HL-60 (cell line): ENCODE measurements at regions not wholly inside any gene's neighbourhood (a gene's known extent, or its start where the extent isn't known, plus 50 kb on each side); places are given as distances from the start of the nearest gene placed in this dataset.

ENCODE experiments used
- DNase-seq, 2 experiments: peaks; one replicate each; pipeline ENCODE4 v3.0.0-alpha.2; 2010 to 2020; ENCODE audit warnings: low read depth in 1 of 2, low spot score in 1 of 2
- H3K27ac ChIP-seq: fragments of 250-450 bp; sonication (Bioruptor Pico); replicated peaks from 2 replicates; pipeline ENCODE4 v1.5.1; 2020; ENCODE audit warnings: mild to moderate bottlenecking, moderate library complexity
- H3K27me3 ChIP-seq: fragments of 250-450 bp; sonication (Bioruptor Pico); 2 replicates; pipeline ENCODE4 v1.5.1; 2021; ENCODE audit warnings: mild to moderate bottlenecking, moderate library complexity; ENCODE audit not compliant: insufficient read depth, poor library complexity, severe bottlenecking
- H3K4me3 ChIP-seq: replicated peaks from 2 replicates; pipeline ENCODE4 v1.5.1; 2011; ENCODE audit warnings: mild to moderate bottlenecking, control low read depth, low read length; ENCODE audit not compliant: insufficient read depth
- GABPA ChIP-seq: IDR thresholded peaks from 2 replicates; pipeline ENCODE4 v1.6.1; 2012; ENCODE audit warnings: low read depth
- POLR2AphosphoS5 ChIP-seq: IDR thresholded peaks from 2 replicates; pipeline ENCODE4 v1.6.1; 2012; ENCODE audit warnings: low read depth
- SPI1 ChIP-seq: IDR thresholded peaks from 2 replicates; pipeline ENCODE4 v1.6.1; 2012; ENCODE audit warnings: low read depth, mild to moderate bottlenecking, borderline replicate concordance
- TF ChIP-seq, protein P1 (sequence below): IDR thresholded peaks from 2 replicates; pipeline ENCODE4 v1.6.1; 2012; ENCODE audit warnings: low read depth; ENCODE audit not compliant: insufficient replicate concordance
- TF ChIP-seq, protein P2 (sequence below): IDR thresholded peaks from one replicate; pipeline ENCODE4 v1.5.1; 2011; ENCODE audit warnings: low read length, control low read depth, inconsistent platforms; ENCODE audit not compliant: insufficient read depth

DNA sequence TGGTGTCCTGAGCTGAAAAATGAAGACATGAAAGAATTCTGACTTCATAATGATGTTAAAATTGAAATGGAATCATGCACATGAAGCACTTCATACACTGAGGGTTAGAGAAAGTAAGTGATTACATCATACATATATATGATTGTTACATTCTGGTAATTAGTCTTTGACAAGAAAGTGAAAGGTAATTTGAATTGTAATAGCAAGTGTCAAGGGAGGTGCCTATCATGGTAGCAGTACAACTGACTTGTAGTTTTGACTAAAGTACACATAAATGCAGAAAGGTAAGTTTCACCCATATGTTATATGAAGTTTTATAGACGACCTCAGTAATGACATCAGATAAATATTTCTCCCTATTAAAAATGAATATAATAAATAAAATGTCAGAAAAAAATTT lies 1325.0 kb upstream of the GOT2 start:
- Histone ChIP-seq H3K4me3 (no peak overlapping the region), H3K27ac (no peak overlapping the region), H3K27me3 (no peaks in the 10 kb centered on the region)
- no peak for TF ChIP-seq POLR2AphosphoS5
- no peak for TF ChIP-seq SPI1
- TF ChIP-seq GABPA: no peak
- TF ChIP-seq, protein P1, sequence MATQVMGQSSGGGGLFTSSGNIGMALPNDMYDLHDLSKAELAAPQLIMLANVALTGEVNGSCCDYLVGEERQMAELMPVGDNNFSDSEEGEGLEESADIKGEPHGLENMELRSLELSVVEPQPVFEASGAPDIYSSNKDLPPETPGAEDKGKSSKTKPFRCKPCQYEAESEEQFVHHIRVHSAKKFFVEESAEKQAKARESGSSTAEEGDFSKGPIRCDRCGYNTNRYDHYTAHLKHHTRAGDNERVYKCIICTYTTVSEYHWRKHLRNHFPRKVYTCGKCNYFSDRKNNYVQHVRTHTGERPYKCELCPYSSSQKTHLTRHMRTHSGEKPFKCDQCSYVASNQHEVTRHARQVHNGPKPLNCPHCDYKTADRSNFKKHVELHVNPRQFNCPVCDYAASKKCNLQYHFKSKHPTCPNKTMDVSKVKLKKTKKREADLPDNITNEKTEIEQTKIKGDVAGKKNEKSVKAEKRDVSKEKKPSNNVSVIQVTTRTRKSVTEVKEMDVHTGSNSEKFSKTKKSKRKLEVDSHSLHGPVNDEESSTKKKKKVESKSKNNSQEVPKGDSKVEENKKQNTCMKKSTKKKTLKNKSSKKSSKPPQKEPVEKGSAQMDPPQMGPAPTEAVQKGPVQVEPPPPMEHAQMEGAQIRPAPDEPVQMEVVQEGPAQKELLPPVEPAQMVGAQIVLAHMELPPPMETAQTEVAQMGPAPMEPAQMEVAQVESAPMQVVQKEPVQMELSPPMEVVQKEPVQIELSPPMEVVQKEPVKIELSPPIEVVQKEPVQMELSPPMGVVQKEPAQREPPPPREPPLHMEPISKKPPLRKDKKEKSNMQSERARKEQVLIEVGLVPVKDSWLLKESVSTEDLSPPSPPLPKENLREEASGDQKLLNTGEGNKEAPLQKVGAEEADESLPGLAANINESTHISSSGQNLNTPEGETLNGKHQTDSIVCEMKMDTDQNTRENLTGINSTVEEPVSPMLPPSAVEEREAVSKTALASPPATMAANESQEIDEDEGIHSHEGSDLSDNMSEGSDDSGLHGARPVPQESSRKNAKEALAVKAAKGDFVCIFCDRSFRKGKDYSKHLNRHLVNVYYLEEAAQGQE: no peak
- TF ChIP-seq, protein P2, sequence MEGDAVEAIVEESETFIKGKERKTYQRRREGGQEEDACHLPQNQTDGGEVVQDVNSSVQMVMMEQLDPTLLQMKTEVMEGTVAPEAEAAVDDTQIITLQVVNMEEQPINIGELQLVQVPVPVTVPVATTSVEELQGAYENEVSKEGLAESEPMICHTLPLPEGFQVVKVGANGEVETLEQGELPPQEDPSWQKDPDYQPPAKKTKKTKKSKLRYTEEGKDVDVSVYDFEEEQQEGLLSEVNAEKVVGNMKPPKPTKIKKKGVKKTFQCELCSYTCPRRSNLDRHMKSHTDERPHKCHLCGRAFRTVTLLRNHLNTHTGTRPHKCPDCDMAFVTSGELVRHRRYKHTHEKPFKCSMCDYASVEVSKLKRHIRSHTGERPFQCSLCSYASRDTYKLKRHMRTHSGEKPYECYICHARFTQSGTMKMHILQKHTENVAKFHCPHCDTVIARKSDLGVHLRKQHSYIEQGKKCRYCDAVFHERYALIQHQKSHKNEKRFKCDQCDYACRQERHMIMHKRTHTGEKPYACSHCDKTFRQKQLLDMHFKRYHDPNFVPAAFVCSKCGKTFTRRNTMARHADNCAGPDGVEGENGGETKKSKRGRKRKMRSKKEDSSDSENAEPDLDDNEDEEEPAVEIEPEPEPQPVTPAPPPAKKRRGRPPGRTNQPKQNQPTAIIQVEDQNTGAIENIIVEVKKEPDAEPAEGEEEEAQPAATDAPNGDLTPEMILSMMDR: no peak
- DNase-seq: no peak

DNA sequence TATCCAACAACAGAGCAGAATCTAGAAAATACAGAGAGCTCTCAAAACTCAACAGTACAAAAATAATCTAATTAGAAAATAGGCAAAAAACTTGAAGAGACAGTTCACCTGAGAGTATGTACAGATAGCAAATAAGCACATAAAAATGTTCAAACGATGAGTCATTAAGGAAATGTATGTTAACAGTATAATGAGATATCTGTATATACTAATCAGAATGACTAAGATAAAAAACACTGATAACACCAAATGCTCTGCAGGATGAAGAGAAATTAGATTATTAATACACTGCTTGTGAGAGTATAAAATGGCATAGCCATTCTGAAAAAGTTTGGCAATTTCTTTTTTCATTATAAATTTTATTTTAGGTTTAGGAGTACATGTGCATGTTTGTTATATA lies 1307.6 kb upstream of the GOT2 start:
- Histone ChIP-seq H3K27me3 (no peaks in the 10 kb centered on the region), H3K4me3 (no peak overlapping the region), H3K27ac (no peak overlapping the region)
- no peak for DNase-seq
- TF ChIP-seq, protein P2: no peak
- no peak for TF ChIP-seq POLR2AphosphoS5
- TF ChIP-seq SPI1: no peak
- TF ChIP-seq, protein P1: no peak
- TF ChIP-seq GABPA: no peak

DNA sequence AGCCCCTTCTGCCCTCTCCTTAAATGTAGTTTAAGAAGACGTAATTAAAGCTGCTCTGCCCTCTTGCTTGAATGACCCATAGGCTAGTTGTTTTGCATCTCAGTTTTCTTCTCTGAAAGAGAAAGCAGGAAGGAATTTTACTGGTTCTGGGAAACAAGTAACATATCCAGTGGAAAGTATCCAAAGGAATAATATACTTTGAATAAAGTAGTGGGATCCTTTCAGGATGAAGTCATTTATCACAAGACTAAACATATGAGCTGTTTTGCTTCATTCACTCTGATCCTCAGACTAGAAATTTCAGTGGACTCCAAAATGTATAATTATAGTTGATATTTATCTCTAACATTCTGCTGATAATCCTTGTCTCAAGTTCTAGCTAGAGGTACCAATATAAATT lies 1297.6 kb upstream of the GOT2 start:
- Histone ChIP-seq H3K27me3 (no peaks in the 10 kb centered on the region), H3K4me3 (no peak overlapping the region), H3K27ac (no peak overlapping the region)
- no peak for DNase-seq
- TF ChIP-seq GABPA (no peak), SPI1 (no peak), POLR2AphosphoS5 (no peak)
- TF ChIP-seq, protein P2: no peak
- TF ChIP-seq, protein P1: no peak
